Cardiac fibroblast (primary cell): ENCODE measurements at regions not wholly inside any gene's neighbourhood (a gene's known extent, or its start where the extent isn't known, plus 50 kb on each side); places are given as distances from the start of the nearest gene placed in this dataset.
"Not testable (repeated sequence)": the region's sequence is repeated elsewhere in the genome, so short reads cannot be mapped to it uniquely, and the experiment has no call there.

Source experiments
- DNase-seq, 2 donors: peaks; one replicate each; pipeline versions ENCODE4 v3.0.0 to v3.0.0-alpha.2; 2010; ENCODE audit warnings: low read depth in 2 of 2
- H3K4me3 ChIP-seq, 2 donors: replicated peaks in 1 of 2; 1 replicate in 1 of 2; 2 replicates in 1 of 2; pipeline ENCODE4 v1.5.1; 2011; ENCODE audit warnings: low read depth in 2 of 2, low read length in 2 of 2, mild to moderate bottlenecking in 2 of 2, moderate library complexity in 1 of 2
- TF ChIP-seq, protein P1 (sequence below): IDR thresholded peaks from one replicate; pipeline ENCODE4 v1.5.1; 2011; ENCODE audit warnings: low read depth, mild to moderate bottlenecking, low read length, inconsistent platforms

DNA sequence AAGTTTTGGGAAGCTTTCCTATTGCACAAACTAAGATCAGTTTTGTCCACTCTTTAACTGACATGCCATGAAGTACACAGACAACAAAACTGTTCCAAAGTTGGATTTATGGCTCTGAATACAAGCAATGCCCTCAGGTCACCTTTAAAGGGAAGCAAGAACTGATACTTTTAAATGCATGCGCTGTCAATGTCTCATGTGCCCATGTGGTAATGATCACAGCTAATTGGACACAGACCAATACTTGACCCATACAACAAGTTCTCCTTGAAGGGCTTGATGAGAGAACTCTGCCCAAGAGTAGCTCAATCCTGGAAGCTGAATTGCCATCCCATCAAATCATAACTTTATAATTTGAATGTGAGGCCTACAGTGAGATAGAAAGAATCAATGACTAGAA is 624.9 kb downstream of the ETS1 start:
- no peak for DNase-seq
- H3K4me3 ChIP-seq = no peak overlapping the region
- TF ChIP-seq, protein P1, sequence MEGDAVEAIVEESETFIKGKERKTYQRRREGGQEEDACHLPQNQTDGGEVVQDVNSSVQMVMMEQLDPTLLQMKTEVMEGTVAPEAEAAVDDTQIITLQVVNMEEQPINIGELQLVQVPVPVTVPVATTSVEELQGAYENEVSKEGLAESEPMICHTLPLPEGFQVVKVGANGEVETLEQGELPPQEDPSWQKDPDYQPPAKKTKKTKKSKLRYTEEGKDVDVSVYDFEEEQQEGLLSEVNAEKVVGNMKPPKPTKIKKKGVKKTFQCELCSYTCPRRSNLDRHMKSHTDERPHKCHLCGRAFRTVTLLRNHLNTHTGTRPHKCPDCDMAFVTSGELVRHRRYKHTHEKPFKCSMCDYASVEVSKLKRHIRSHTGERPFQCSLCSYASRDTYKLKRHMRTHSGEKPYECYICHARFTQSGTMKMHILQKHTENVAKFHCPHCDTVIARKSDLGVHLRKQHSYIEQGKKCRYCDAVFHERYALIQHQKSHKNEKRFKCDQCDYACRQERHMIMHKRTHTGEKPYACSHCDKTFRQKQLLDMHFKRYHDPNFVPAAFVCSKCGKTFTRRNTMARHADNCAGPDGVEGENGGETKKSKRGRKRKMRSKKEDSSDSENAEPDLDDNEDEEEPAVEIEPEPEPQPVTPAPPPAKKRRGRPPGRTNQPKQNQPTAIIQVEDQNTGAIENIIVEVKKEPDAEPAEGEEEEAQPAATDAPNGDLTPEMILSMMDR = no peak

DNA sequence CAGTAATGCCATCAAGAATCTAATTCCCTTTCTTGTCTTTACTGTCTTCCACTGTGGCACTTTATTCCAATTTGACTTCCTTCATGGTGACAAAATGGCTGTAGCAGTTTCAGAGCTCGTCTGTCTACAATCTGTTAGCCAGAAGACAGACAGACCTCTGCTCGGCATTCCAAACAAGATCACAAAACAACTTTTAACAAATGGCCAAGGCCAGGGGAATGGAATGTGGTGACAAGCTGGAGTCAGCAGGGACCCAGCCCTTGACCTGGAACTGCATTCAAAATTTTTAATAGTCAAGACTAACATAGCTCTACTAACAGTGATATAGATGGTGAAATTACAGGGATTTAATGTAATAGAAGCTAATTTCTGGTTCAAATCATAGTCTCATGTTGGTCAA is 637.2 kb downstream of the ETS1 start:
- TF ChIP-seq, protein P1 = no peak
- DNase-seq = no peak
- H3K4me3 ChIP-seq = no peak overlapping the region

DNA sequence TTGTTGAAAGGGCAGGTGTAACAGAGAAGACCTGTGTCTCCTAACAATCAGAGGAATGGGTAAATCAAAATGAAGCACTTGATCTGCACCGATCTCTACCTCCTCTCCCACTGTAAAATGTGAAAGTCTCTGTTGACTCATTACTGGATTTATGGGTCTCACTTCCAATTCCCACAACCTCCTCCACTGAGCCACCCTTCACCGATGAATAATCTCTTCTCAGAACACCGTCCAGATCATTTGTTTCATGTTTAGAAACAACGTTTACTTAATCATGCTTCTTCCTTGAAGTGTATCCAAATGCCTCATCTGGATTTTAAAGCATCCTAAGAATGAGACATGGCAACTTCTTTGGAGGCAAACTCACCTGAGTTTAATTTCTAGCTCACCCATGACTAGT is 643.6 kb downstream of the ETS1 start:
- TF ChIP-seq, protein P1 = no peak
- DNase-seq = no peak
- no peak overlapping the region for H3K4me3 ChIP-seq

DNA sequence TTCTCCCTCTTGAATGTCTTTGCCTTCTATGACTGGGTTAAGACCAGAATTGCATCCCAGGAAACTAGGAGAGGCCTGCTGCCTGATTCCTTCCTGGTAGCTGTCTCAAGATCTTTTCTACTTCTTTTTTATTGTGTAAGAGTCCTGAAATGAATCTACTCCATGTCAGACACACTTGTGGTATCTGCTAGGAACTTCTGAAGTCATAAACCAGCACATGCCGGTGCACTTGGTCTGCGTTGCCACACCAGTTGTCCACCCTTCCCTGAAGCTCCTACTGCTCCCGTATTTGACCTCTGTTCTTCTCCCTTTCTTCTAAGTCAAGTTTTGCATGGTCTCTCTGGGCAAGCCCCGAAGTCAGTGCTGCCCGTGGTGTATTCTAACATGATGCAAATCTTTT is 644.2 kb downstream of the ETS1 start:
- DNase-seq = no peak
- H3K4me3 ChIP-seq = no peak overlapping the region
- TF ChIP-seq, protein P1 = no peak

DNA sequence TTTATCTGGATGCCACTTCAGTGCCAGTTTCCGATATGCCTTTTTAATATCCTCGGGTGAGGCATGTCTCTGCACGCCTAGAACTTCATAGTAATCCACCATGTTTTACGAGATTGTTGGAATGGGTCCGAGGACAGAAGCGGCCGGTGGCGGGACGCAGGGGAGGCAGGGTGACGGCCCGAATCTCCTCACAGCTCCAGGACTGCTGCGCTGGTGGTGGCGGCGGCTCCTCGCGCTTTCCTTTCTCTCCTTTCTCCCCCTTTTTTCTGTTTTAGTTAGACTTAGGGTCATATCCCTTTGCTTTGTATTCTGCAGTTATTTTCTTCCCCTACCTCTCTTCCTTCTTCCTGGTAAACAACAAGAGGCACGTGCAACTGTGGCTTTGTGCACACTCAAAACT is 645.8 kb downstream of the ETS1 start:
- not testable (repeated sequence) for H3K4me3 ChIP-seq, DNase-seq

GRCh38 chr11:127939000-127939399 is 648.4 kb downstream of the ETS1 start:
- TF ChIP-seq, protein P1 = no peak
- no peak for DNase-seq
- no peak overlapping the region for H3K4me3 ChIP-seq

GRCh38 chr11:127935081-127935480 is 652.3 kb downstream of the ETS1 start:
- TF ChIP-seq, protein P1 = no peak
- no peak for DNase-seq
- H3K4me3 ChIP-seq = no peak overlapping the region

DNA sequence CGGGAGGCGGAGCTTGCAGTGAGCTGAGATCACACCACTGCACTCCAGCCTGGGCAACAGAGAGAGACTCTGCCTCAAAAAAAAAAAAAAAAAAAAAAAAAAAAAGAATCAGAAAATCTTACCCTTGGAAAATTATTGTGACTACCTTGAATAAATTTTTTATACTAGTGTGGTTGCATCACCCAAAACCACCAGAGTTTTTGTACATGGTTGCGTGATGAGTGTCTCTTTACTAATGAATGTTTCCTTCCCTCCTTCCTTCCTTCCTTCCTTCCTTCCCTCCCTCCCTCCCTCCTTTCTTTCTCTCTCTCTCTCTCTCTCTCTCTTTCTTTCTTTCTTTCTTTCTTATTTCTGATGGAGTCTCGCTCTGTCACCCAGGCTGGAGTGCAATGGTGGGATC is 653.4 kb downstream of the ETS1 start:
- H3K4me3 ChIP-seq = not testable (repeated sequence)
- peak in 1 of 2 donors; percentile 22 for DNase-seq
